ENCODE measurements at regions not wholly inside any gene's neighbourhood (a gene's known extent, or its start where the extent isn't known, plus 50 kb on each side); places are given as distances from the start of the nearest gene placed in this dataset.

GRCh38 chr2:155109527-155109926 is 411.0 kb downstream of the KCNJ3 start:
- H3K4me3 Mint-ChIP-seq: no peak overlapping the region
- CTCF ChIA-PET: interaction anchor here (0.8 kb wide), 1 partner anchor 142 kb away, joined by 3 read pairs; no protein-coding TSS in a partner anchor
- POLR2A ChIA-PET: interaction anchor here (0.5 kb wide), 1 partner anchor 94 kb away, joined by 3 read pairs; no protein-coding TSS in a partner anchor
- no peaks in the 10 kb centered on the region for H3K36me3 Mint-ChIP-seq
- no peaks in the 10 kb centered on the region for H3K27me3 Mint-ChIP-seq (ENCODE audit: low read depth)
- H3K27ac Mint-ChIP-seq: no peak overlapping the region
- no peak for TF ChIP-seq SMAD3 (CRISPR knock-in tag; IDR thresholded peaks at IDR 0.05; ENCODE audit: borderline replicate concordance)
- no peak for TF ChIP-seq FOXP4 (CRISPR knock-in tag; IDR thresholded peaks at IDR 0.05)
- no peak for TF ChIP-seq MAX (CRISPR knock-in tag; IDR thresholded peaks at IDR 0.05)
- TF ChIP-seq FOXJ3 (CRISPR knock-in tag; IDR thresholded peaks at IDR 0.05; ENCODE audit: borderline replicate concordance): no peak
- TF ChIP-seq ZNF219 (CRISPR knock-in tag; IDR thresholded peaks at IDR 0.05; ENCODE audit: borderline replicate concordance): no peak
- no peak for TF ChIP-seq ATF1 (CRISPR knock-in tag; IDR thresholded peaks at IDR 0.05)
- no peak for TF ChIP-seq SMAD4 (CRISPR knock-in tag; IDR thresholded peaks at IDR 0.05)
- peaks cover 7% of the 10 kb centered on the region for H3K9me3 Mint-ChIP-seq
- ATAC-seq (no peak), DNase-seq (ENCODE audit: low spot score) (no peak)
- H3K4me1 Mint-ChIP-seq: no peaks in the 10 kb centered on the region

DNA sequence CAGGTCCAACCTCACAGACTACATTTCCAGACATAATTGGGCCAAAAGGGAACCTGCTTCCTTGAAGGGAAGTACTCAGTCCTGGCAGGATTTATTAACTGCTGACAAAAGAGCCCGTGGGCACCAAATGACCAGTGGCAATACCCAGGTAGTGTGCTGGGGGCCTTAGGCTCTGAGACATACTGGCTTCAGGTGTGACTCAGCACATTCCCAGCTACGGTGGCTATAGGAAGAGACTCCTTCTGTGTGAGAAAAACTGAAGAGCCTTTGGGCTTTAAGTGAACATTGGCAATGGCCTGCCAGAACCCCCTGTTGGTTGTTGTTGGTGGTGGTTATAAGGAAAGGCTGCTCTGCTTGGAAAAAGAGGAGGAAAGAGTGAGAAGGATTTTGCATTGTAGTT is 401.8 kb downstream of the KCNJ3 start:
- ChIA-PET POLR2A (no interaction called here), CTCF (no interaction called here)
- no peak overlapping the region for H3K27ac Mint-ChIP-seq
- no peaks in the 10 kb centered on the region for H3K27me3 Mint-ChIP-seq (ENCODE audit: low read depth)
- ATAC-seq: peak; percentile 62
- H3K9me3 Mint-ChIP-seq: peaks cover 54% of the 10 kb centered on the region
- TF ChIP-seq CTCF (IDR thresholded peaks at IDR 0.05): no peak
- TF ChIP-seq, protein P1, sequence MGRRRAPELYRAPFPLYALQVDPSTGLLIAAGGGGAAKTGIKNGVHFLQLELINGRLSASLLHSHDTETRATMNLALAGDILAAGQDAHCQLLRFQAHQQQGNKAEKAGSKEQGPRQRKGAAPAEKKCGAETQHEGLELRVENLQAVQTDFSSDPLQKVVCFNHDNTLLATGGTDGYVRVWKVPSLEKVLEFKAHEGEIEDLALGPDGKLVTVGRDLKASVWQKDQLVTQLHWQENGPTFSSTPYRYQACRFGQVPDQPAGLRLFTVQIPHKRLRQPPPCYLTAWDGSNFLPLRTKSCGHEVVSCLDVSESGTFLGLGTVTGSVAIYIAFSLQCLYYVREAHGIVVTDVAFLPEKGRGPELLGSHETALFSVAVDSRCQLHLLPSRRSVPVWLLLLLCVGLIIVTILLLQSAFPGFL (CRISPR knock-in tag; IDR thresholded peaks at IDR 0.05; ENCODE audit: borderline replicate concordance): no peak
- TF ChIP-seq, protein P2, sequence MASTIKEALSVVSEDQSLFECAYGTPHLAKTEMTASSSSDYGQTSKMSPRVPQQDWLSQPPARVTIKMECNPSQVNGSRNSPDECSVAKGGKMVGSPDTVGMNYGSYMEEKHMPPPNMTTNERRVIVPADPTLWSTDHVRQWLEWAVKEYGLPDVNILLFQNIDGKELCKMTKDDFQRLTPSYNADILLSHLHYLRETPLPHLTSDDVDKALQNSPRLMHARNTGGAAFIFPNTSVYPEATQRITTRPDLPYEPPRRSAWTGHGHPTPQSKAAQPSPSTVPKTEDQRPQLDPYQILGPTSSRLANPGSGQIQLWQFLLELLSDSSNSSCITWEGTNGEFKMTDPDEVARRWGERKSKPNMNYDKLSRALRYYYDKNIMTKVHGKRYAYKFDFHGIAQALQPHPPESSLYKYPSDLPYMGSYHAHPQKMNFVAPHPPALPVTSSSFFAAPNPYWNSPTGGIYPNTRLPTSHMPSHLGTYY (CRISPR knock-in tag; IDR thresholded peaks at IDR 0.05): no peak
- TF ChIP-seq ZNF416 (CRISPR knock-in tag; IDR thresholded peaks at IDR 0.05): no peak
- TF ChIP-seq ELF4 (CRISPR knock-in tag; IDR thresholded peaks at IDR 0.05; ENCODE audit: low read depth): no peak
- no peak for TF ChIP-seq FOXP4 (CRISPR knock-in tag; IDR thresholded peaks at IDR 0.05)
- TF ChIP-seq, protein P3, sequence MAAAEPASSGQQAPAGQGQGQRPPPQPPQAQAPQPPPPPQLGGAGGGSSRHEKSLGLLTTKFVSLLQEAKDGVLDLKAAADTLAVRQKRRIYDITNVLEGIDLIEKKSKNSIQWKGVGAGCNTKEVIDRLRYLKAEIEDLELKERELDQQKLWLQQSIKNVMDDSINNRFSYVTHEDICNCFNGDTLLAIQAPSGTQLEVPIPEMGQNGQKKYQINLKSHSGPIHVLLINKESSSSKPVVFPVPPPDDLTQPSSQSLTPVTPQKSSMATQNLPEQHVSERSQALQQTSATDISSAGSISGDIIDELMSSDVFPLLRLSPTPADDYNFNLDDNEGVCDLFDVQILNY (CRISPR knock-in tag; IDR thresholded peaks at IDR 0.05): no peak
- TF ChIP-seq E2F4 (CRISPR knock-in tag; IDR thresholded peaks at IDR 0.05; ENCODE audit: borderline replicate concordance, low read depth): no peak
- TF ChIP-seq, protein P4, sequence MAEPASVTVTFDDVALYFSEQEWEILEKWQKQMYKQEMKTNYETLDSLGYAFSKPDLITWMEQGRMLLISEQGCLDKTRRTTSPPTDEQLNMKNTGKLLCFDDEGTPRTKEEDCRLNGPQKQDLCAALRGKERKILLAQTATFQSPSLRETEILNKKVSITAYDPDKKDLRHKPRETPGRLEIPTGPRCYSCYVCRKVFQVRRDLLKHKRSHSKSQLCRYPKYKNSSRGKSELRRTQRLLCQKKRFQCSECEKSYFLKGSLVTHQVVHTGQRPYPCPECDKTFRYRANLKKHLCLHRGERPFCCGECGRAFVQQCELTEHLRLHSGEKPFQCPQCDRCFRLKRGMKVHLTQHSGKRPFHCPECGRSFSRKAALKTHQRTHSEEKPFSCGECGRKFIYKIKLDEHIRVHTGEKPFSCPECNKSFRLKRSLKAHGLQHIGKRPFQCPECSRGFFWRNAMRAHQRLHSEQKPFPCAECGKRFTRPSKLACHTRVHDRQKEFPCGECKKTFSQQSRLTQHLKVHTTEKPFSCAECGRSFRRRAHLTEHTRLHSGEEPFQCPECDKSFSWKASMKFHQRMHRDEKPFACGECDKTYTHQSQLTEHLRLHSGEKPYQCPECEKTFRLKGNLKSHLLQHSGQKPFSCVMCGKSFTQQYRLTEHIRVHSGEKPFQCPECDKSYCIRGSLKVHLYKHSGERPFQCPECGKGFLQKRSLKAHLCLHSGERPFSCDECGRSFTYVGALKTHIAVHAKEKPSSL (CRISPR knock-in tag; conservative IDR thresholded peaks at IDR 0.05): no peak
- H3K4me1 Mint-ChIP-seq: peaks cover 14% of the 10 kb centered on the region
- peaks cover 37% of the 10 kb centered on the region for H3K36me3 Mint-ChIP-seq
- H3K4me3 Mint-ChIP-seq: no peak overlapping the region
- no peak for DNase-seq (ENCODE audit: low spot score)
